ENCODE measurements at regions not wholly inside any gene's neighbourhood (a gene's known extent, or its start where the extent isn't known, plus 50 kb on each side); places are given as distances from the start of the nearest gene placed in this dataset.

- TF ChIP-seq CTCF (IDR thresholded peaks at IDR 0.05), result peak; percentile 12; the same call in 1 of the 2 replicates
- Mint-ChIP-seq H3K4me1 (ENCODE audit: low read depth) (no peaks in the 10 kb centered on the region), H3K9me3 (peaks cover 6% of the 10 kb centered on the region), H3K36me3 (ENCODE audit: low read depth) (no peaks in the 10 kb centered on the region), H3K4me3 (no peak overlapping the region), H3K27me3 (ENCODE audit: insufficient read depth) (no peaks in the 10 kb centered on the region; the same call in none of the 2 replicates), H3K27ac (no peak overlapping the region)
- DNase-seq, result no peak
Measured at GRCh38 chrX:137823257-137823656, 257.3 kb downstream of the ZIC3 start.

GRCh38 chrX:137847376-137847775 is 281.4 kb downstream of the ZIC3 start:
- Mint-ChIP-seq H3K4me3 (no peak overlapping the region), H3K27ac (no peak overlapping the region), H3K36me3 (ENCODE audit: low read depth) (no peaks in the 10 kb centered on the region), H3K27me3 (ENCODE audit: insufficient read depth) (no peaks in the 10 kb centered on the region), H3K9me3 (peaks cover 12% of the 10 kb centered on the region; the same call in 1 of the 2 replicates), H3K4me1 (ENCODE audit: low read depth) (no peaks in the 10 kb centered on the region)
- DNase-seq, result no peak
- no peak for TF ChIP-seq CTCF (IDR thresholded peaks at IDR 0.05)

GRCh38 chrX:137848266-137848905 is 282.5 kb downstream of the ZIC3 start:
- Mint-ChIP-seq H3K9me3 (peaks cover 12% of the 10 kb centered on the region; the same call in 1 of the 2 replicates), H3K27me3 (ENCODE audit: insufficient read depth) (no peaks in the 10 kb centered on the region), H3K36me3 (ENCODE audit: low read depth) (no peaks in the 10 kb centered on the region), H3K4me3 (no peak overlapping the region), H3K27ac (no peak overlapping the region), H3K4me1 (ENCODE audit: low read depth) (no peaks in the 10 kb centered on the region)
- no peak for DNase-seq
- no peak for TF ChIP-seq CTCF (IDR thresholded peaks at IDR 0.05)

GRCh38 chrX:137852502-137852901 is 286.6 kb downstream of the ZIC3 start:
- H3K9me3 Mint-ChIP-seq, result peaks cover 19% of the 10 kb centered on the region
- no peaks in the 10 kb centered on the region for H3K4me1 Mint-ChIP-seq (ENCODE audit: low read depth)
- H3K36me3 Mint-ChIP-seq (ENCODE audit: low read depth), result no peaks in the 10 kb centered on the region
- TF ChIP-seq CTCF (IDR thresholded peaks at IDR 0.05), result no peak
- H3K4me3 Mint-ChIP-seq, result no peak overlapping the region
- no peak for DNase-seq
- no peak overlapping the region for H3K27ac Mint-ChIP-seq
- no peaks in the 10 kb centered on the region for H3K27me3 Mint-ChIP-seq (ENCODE audit: insufficient read depth)

GRCh38 chrX:137855490-137855889 is 289.6 kb downstream of the ZIC3 start:
- Mint-ChIP-seq H3K27me3 (ENCODE audit: insufficient read depth) (no peaks in the 10 kb centered on the region), H3K4me3 (no peak overlapping the region), H3K4me1 (ENCODE audit: low read depth) (no peaks in the 10 kb centered on the region), H3K9me3 (peaks cover 15% of the 10 kb centered on the region), H3K27ac (no peak overlapping the region), H3K36me3 (ENCODE audit: low read depth) (no peaks in the 10 kb centered on the region)
- TF ChIP-seq CTCF (IDR thresholded peaks at IDR 0.05), result no peak
- DNase-seq, result no peak

Measured in HFFc6 (cell line).